ENCODE measurements at regions not wholly inside any gene's neighbourhood (a gene's known extent, or its start where the extent isn't known, plus 50 kb on each side); places are given as distances from the start of the nearest gene placed in this dataset.

GRCh38 chr9:115416299-115416698 lies 298.3 kb upstream of the TNC start:
- TF ChIP-seq CTCF (conservative IDR thresholded peaks at IDR 0.05; ENCODE audit: low read length) = no peak
- no peak for TF ChIP-seq EZH2phosphoT487 (IDR thresholded peaks at IDR 0.05; ENCODE audit: borderline replicate concordance)

Measured in Loucy (cell line).